H1 (cell line): ENCODE measurements at regions not wholly inside any gene's neighbourhood (a gene's known extent, or its start where the extent isn't known, plus 50 kb on each side); places are given as distances from the start of the nearest gene placed in this dataset.
"Not testable (repeated sequence)": the region's sequence is repeated elsewhere in the genome, so short reads cannot be mapped to it uniquely, and the experiment has no call there.

Experiments
- CTCF ChIA-PET: fragments of 300-600 bp; sonication (Branson Sonifier 250); formaldehyde crosslinking; loops from one replicate; lab custom pipeline; 2021; ENCODE audit not compliant: partially characterized antibody; lab: Charles Lee
- POLR2A ChIA-PET: fragments of 300-600 bp; sonication (Branson Sonifier 250); formaldehyde crosslinking; loops from one replicate; lab custom pipeline; 2021; ENCODE audit warnings: inconsistent platforms; ENCODE audit not compliant: partially characterized antibody; lab: Charles Lee
- DNase-seq, 2 experiments: peaks; one replicate each; pipeline versions ENCODE4 v3.0.0 to v3.0.0-alpha.2; 2010 to 2022; ENCODE audit warnings: low spot score in 2 of 2, low read depth in 1 of 2, mixed read lengths in 1 of 2
- FAIRE-seq: peaks from 2 replicates; lab custom pipeline; 2011; peaks lifted over from hg19 to GRCh38; lab: Jason Lieb, UNC
- H2AFZ ChIP-seq: 2 replicates; pipeline ENCODE4 v1.8.1; 2012; ENCODE audit warnings: low read length, inconsistent platforms
- H2AK5ac ChIP-seq: 2 replicates; pipeline ENCODE4 v1.6.1; 2013; ENCODE audit warnings: low read depth, low read length
- H2BK120ac ChIP-seq: replicated peaks from 2 replicates; pipeline ENCODE3; 2013; ENCODE audit warnings: low read depth, low read length, inconsistent platforms
- H2BK12ac ChIP-seq: 2 replicates; pipeline ENCODE4 v1.6.1; 2013; ENCODE audit warnings: low read depth, low read length
- H2BK15ac ChIP-seq: 2 replicates; pipeline ENCODE4 v1.6.1; 2013; ENCODE audit warnings: low read length
- H2BK20ac ChIP-seq: 2 replicates; pipeline ENCODE4 v1.6.1; 2013; ENCODE audit warnings: low read length
- H2BK5ac ChIP-seq: 2 replicates; pipeline ENCODE4 v1.6.1; 2013; ENCODE audit warnings: low read depth, low read length
- H3K14ac ChIP-seq: 2 replicates; pipeline ENCODE4 v1.6.1; 2013; ENCODE audit warnings: inconsistent platforms; ENCODE audit not compliant: insufficient read length
- H3K18ac ChIP-seq: 2 replicates; pipeline ENCODE4 v1.6.1; 2013; ENCODE audit warnings: low read length; ENCODE audit errors: extremely low read depth
- H3K23ac ChIP-seq: 2 replicates; pipeline ENCODE4 v1.6.1; 2013; ENCODE audit warnings: inconsistent platforms; ENCODE audit not compliant: insufficient read length
- H3K23me2 ChIP-seq: 2 replicates; pipeline ENCODE4 v1.6.1; 2013; ENCODE audit warnings: low read depth, low read length
- H3K27ac ChIP-seq: 2 replicates; pipeline ENCODE4 v1.6.1; 2011; ENCODE audit warnings: low read depth, low read length, inconsistent platforms
- H3K27me3 ChIP-seq, 4 experiments: replicated peaks in 1 of 4; 1 replicate in 1 of 4; 2 replicates in 3 of 4; pipeline versions ENCODE4 v1.6.1 to v1.8.1; 2011 to 2013; ENCODE audit warnings: low read length in 3 of 4, mild to moderate bottlenecking in 3 of 4, inconsistent platforms in 2 of 4, mixed read lengths in 2 of 4, moderate library complexity in 1 of 4; ENCODE audit not compliant: control insufficient read depth in 3 of 4, insufficient read depth in 3 of 4; ENCODE audit errors: extremely low read depth in 1 of 4
- H3K36me3 ChIP-seq, 4 experiments: 2 replicates each; pipeline versions ENCODE4 v1.6.1 to v1.8.1; 2011 to 2013; ENCODE audit warnings: mild to moderate bottlenecking in 4 of 4, low read length in 3 of 4, moderate library complexity in 2 of 4, control low read depth in 1 of 4, inconsistent platforms in 1 of 4; ENCODE audit not compliant: insufficient read depth in 4 of 4, control insufficient read depth in 2 of 4
- H3K4ac ChIP-seq: replicated peaks from 2 replicates; pipeline ENCODE3; 2013; ENCODE audit warnings: low read length, low read depth, mixed read lengths, inconsistent platforms; ENCODE audit not compliant: insufficient read length
- H3K4me1 ChIP-seq, 4 experiments: replicated peaks in 1 of 4; 1 replicate in 1 of 4; 2 replicates in 3 of 4; pipeline versions ENCODE4 v1.6.1 to v1.8.1; 2011 to 2013; ENCODE audit warnings: low read length in 3 of 4, inconsistent platforms in 2 of 4, mixed read lengths in 1 of 4; ENCODE audit not compliant: insufficient read depth in 4 of 4, control insufficient read depth in 3 of 4
- H3K4me2 ChIP-seq, 2 experiments: 2 replicates each; pipeline versions ENCODE4 v1.6.1 to v1.8.1; 2011 to 2013; ENCODE audit warnings: low read depth in 2 of 2, low read length in 2 of 2, control low read depth in 1 of 2, inconsistent platforms in 1 of 2, mild to moderate bottlenecking in 1 of 2; ENCODE audit not compliant: insufficient read depth in 1 of 2
- H3K4me3 ChIP-seq, 4 experiments: fragments of 200-600, 300-600 bp in 1 of 4; sonication (generic), shearing (Covaris generic), sonication (Bioruptor Twin) in 1 of 4; 2 replicates each; pipeline versions ENCODE4 v1.5.1 to v1.8.1; 2011 to 2016; ENCODE audit warnings: low read length in 4 of 4, low read depth in 3 of 4, control low read depth in 2 of 4, inconsistent platforms in 2 of 4, mild to moderate bottlenecking in 2 of 4, mixed read lengths in 1 of 4, moderate library complexity in 1 of 4; ENCODE audit not compliant: insufficient read depth in 2 of 4; ENCODE audit errors: extremely low read depth in 1 of 4
- H3K56ac ChIP-seq: replicated peaks from 2 replicates; pipeline ENCODE3; 2013; ENCODE audit warnings: low read depth, mild to moderate bottlenecking, mixed read lengths, low read length, inconsistent platforms; ENCODE audit not compliant: insufficient read length
- H3K79me1 ChIP-seq: 2 replicates; pipeline ENCODE4 v1.6.1; 2013; ENCODE audit warnings: low read depth, low read length, control low read depth
- H3K79me2 ChIP-seq, 2 experiments: 2 replicates each; pipeline versions ENCODE4 v1.6.1 to v1.8.1; 2012 to 2013; ENCODE audit warnings: low read length in 2 of 2, mild to moderate bottlenecking in 2 of 2, inconsistent platforms in 1 of 2; ENCODE audit not compliant: insufficient read depth in 2 of 2, control insufficient read depth in 1 of 2
- H3K9ac ChIP-seq, 4 experiments: replicated peaks in 1 of 4; 1 replicate in 1 of 4; 2 replicates in 3 of 4; pipeline versions ENCODE4 v1.6.1 to v1.8.1; 2011 to 2013; ENCODE audit warnings: low read depth in 3 of 4, low read length in 3 of 4, control low read depth in 2 of 4, mild to moderate bottlenecking in 2 of 4, moderate library complexity in 2 of 4, inconsistent platforms in 1 of 4; ENCODE audit errors: extremely low read depth in 1 of 4
- H3K9me3 ChIP-seq, 2 experiments: 2 replicates each; pipeline versions ENCODE4 v1.6.1 to v1.8.1; 2012 to 2013; ENCODE audit warnings: mild to moderate bottlenecking in 2 of 2, moderate library complexity in 2 of 2, control low read depth in 1 of 2, inconsistent platforms in 1 of 2, low read depth in 1 of 2, low read length in 1 of 2, mixed read lengths in 1 of 2; ENCODE audit not compliant: insufficient read depth in 2 of 2
- H4K20me1 ChIP-seq, 2 experiments: replicated peaks in 1 of 2; 2 replicates each; pipeline versions ENCODE3 to v1.8.1; 2011 to 2013; ENCODE audit warnings: inconsistent platforms in 2 of 2, low read length in 2 of 2, mild to moderate bottlenecking in 1 of 2; ENCODE audit not compliant: insufficient read depth in 2 of 2, control insufficient read depth in 1 of 2
- H4K5ac ChIP-seq: 2 replicates; pipeline ENCODE4 v1.6.1; 2013; ENCODE audit warnings: low read length, low read depth, mixed read lengths, inconsistent platforms; ENCODE audit not compliant: insufficient read length
- H4K8ac ChIP-seq: 2 replicates; pipeline ENCODE4 v1.8.0; 2013; ENCODE audit warnings: mild to moderate bottlenecking, moderate library complexity, low read length, inconsistent platforms; ENCODE audit not compliant: insufficient read depth; ENCODE audit errors: extremely low read depth
- H4K91ac ChIP-seq: replicated peaks from 2 replicates; pipeline ENCODE3; 2013; ENCODE audit warnings: low read length, mixed read lengths, inconsistent platforms; ENCODE audit not compliant: insufficient read length

DNA sequence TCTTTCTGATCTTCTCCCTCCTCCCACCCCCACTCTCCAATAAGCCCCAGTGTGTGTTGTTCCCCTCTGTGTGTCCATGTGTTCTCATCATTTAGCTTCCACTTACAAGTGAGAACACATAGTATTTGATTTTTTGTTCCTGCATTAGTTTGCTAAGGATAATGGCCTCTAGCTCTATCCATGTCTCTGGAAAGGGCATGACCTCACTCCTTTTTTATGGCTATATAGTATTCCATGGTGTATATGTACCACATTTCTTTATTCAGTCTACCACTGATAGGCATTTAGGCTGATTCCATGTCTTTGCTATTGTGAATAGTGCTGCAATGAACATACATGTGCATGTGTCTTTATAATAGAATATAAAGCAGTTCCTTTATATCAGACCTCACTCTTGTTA lies 52.3 kb upstream of the LIPC start:
- H3K23ac ChIP-seq, H4K91ac ChIP-seq, H4K5ac ChIP-seq, H3K9ac ChIP-seq, H2AK5ac ChIP-seq, H3K9me3 ChIP-seq, H3K4me2 ChIP-seq, H3K4me1 ChIP-seq, POLR2A ChIA-PET, H3K4me3 ChIP-seq, H2BK20ac ChIP-seq, H2BK12ac ChIP-seq, H3K18ac ChIP-seq, H3K27me3 ChIP-seq, H2BK120ac ChIP-seq, H3K79me2 ChIP-seq, H3K56ac ChIP-seq, H3K4ac ChIP-seq, H3K79me1 ChIP-seq, H3K36me3 ChIP-seq, FAIRE-seq, H4K8ac ChIP-seq, H2BK15ac ChIP-seq, H3K14ac ChIP-seq, H4K20me1 ChIP-seq, H3K27ac ChIP-seq, H3K23me2 ChIP-seq, DNase-seq, H2AFZ ChIP-seq, H2BK5ac ChIP-seq: not testable (repeated sequence)
- CTCF ChIA-PET: interaction anchor here (1.0 kb wide), 1 partner anchor 110 kb away, joined by 3 read pairs; no protein-coding TSS in a partner anchor
